WTC11 (cell line): ENCODE measurements at regions not wholly inside any gene's neighbourhood (a gene's known extent, or its start where the extent isn't known, plus 50 kb on each side); places are given as distances from the start of the nearest gene placed in this dataset.

Experiments used
- CBFB ChIP-seq: sonication (generic); formaldehyde crosslinking; IDR thresholded peaks from 2 replicates; pipeline ENCODE4 v1.8.1; 2022; ENCODE audit warnings: mild to moderate bottlenecking, low read depth, missing genetic modification reagents
- CREM ChIP-seq: sonication (generic); formaldehyde crosslinking; IDR thresholded peaks from 2 replicates; pipeline ENCODE4 v1.8.1; 2022; ENCODE audit warnings: mild to moderate bottlenecking, missing genetic modification reagents, moderate library complexity
- RELA ChIP-seq: sonication (generic); formaldehyde crosslinking; IDR thresholded peaks from 2 replicates; pipeline ENCODE4 v1.8.1; 2022; ENCODE audit warnings: missing genetic modification reagents, mild to moderate bottlenecking, borderline replicate concordance
- TF ChIP-seq, protein P1 (sequence below): fragments of 200-600 bp; IDR thresholded peaks from 2 replicates; pipeline ENCODE4 v1.8.0; 2022; ENCODE audit warnings: antibody characterized with exemption
- TF ChIP-seq, protein P2 (sequence below): sonication (generic); formaldehyde crosslinking; conservative IDR thresholded peaks from 2 replicates; pipeline ENCODE4 v1.8.1; 2022; ENCODE audit warnings: mild to moderate bottlenecking, missing genetic modification reagents
- TF ChIP-seq, protein P3 (sequence below): sonication (generic); formaldehyde crosslinking; IDR thresholded peaks from 2 replicates; pipeline ENCODE4 v1.8.0; 2023; ENCODE audit warnings: missing genetic modification reagents
- TF ChIP-seq, protein P4 (sequence below): sonication (generic); formaldehyde crosslinking; IDR thresholded peaks from 2 replicates; pipeline ENCODE4 v1.8.0; 2022; ENCODE audit warnings: missing genetic modification reagents
- TF ChIP-seq, protein P5 (sequence below): sonication (generic); formaldehyde crosslinking; IDR thresholded peaks from 2 replicates; pipeline ENCODE4 v1.8.0; 2023; ENCODE audit warnings: missing genetic modification reagents, mild to moderate bottlenecking, borderline replicate concordance
- TF ChIP-seq, protein P6 (sequence below): sonication (generic); formaldehyde crosslinking; IDR thresholded peaks from 2 replicates; pipeline ENCODE4 v1.8.0; 2022; ENCODE audit warnings: mild to moderate bottlenecking, missing genetic modification reagents
- TF ChIP-seq, protein P7 (sequence below): sonication (generic); formaldehyde crosslinking; IDR thresholded peaks from 2 replicates; pipeline ENCODE4 v1.8.0; 2022; ENCODE audit warnings: mild to moderate bottlenecking, missing genetic modification reagents
- TF ChIP-seq, protein P8 (sequence below): sonication (generic); formaldehyde crosslinking; IDR thresholded peaks from 2 replicates; pipeline ENCODE4 v1.8.1; 2023; ENCODE audit warnings: mild to moderate bottlenecking, missing genetic modification reagents, moderate library complexity

DNA sequence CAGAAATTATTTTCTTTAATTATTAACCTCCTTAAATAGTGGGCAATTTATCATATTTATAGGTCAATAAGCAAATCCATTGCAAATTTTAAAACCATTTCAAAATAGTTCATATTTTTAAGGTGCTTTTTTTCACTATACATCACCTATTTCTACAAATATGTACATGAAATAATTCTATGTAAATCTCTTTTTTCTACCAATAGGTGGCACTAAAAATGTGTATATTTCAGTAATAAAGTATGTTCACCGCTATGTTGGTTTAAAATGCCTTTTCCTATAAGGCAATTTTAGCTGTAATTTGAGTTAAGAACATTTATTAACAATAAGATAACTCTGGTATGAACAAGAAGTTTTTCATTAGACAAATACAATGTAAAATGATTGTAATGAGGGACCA lies 672.2 kb downstream of the KCTD8 start:
- TF ChIP-seq, protein P1, sequence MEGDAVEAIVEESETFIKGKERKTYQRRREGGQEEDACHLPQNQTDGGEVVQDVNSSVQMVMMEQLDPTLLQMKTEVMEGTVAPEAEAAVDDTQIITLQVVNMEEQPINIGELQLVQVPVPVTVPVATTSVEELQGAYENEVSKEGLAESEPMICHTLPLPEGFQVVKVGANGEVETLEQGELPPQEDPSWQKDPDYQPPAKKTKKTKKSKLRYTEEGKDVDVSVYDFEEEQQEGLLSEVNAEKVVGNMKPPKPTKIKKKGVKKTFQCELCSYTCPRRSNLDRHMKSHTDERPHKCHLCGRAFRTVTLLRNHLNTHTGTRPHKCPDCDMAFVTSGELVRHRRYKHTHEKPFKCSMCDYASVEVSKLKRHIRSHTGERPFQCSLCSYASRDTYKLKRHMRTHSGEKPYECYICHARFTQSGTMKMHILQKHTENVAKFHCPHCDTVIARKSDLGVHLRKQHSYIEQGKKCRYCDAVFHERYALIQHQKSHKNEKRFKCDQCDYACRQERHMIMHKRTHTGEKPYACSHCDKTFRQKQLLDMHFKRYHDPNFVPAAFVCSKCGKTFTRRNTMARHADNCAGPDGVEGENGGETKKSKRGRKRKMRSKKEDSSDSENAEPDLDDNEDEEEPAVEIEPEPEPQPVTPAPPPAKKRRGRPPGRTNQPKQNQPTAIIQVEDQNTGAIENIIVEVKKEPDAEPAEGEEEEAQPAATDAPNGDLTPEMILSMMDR, result no peak
- TF ChIP-seq, protein P2, sequence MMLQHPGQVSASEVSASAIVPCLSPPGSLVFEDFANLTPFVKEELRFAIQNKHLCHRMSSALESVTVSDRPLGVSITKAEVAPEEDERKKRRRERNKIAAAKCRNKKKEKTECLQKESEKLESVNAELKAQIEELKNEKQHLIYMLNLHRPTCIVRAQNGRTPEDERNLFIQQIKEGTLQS (CRISPR knock-in tag), result no peak
- TF ChIP-seq CBFB (CRISPR knock-in tag) (no peak), CREM (CRISPR knock-in tag) (no peak), RELA (CRISPR knock-in tag) (no peak)
- TF ChIP-seq, protein P3, sequence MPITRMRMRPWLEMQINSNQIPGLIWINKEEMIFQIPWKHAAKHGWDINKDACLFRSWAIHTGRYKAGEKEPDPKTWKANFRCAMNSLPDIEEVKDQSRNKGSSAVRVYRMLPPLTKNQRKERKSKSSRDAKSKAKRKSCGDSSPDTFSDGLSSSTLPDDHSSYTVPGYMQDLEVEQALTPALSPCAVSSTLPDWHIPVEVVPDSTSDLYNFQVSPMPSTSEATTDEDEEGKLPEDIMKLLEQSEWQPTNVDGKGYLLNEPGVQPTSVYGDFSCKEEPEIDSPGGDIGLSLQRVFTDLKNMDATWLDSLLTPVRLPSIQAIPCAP (CRISPR knock-in tag), result no peak
- TF ChIP-seq, protein P4, sequence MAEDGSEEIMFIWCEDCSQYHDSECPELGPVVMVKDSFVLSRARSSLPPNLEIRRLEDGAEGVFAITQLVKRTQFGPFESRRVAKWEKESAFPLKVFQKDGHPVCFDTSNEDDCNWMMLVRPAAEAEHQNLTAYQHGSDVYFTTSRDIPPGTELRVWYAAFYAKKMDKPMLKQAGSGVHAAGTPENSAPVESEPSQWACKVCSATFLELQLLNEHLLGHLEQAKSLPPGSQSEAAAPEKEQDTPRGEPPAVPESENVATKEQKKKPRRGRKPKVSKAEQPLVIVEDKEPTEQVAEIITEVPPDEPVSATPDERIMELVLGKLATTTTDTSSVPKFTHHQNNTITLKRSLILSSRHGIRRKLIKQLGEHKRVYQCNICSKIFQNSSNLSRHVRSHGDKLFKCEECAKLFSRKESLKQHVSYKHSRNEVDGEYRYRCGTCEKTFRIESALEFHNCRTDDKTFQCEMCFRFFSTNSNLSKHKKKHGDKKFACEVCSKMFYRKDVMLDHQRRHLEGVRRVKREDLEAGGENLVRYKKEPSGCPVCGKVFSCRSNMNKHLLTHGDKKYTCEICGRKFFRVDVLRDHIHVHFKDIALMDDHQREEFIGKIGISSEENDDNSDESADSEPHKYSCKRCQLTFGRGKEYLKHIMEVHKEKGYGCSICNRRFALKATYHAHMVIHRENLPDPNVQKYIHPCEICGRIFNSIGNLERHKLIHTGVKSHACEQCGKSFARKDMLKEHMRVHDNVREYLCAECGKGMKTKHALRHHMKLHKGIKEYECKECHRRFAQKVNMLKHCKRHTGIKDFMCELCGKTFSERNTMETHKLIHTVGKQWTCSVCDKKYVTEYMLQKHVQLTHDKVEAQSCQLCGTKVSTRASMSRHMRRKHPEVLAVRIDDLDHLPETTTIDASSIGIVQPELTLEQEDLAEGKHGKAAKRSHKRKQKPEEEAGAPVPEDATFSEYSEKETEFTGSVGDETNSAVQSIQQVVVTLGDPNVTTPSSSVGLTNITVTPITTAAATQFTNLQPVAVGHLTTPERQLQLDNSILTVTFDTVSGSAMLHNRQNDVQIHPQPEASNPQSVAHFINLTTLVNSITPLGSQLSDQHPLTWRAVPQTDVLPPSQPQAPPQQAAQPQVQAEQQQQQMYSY, result no peak
- TF ChIP-seq, protein P5, sequence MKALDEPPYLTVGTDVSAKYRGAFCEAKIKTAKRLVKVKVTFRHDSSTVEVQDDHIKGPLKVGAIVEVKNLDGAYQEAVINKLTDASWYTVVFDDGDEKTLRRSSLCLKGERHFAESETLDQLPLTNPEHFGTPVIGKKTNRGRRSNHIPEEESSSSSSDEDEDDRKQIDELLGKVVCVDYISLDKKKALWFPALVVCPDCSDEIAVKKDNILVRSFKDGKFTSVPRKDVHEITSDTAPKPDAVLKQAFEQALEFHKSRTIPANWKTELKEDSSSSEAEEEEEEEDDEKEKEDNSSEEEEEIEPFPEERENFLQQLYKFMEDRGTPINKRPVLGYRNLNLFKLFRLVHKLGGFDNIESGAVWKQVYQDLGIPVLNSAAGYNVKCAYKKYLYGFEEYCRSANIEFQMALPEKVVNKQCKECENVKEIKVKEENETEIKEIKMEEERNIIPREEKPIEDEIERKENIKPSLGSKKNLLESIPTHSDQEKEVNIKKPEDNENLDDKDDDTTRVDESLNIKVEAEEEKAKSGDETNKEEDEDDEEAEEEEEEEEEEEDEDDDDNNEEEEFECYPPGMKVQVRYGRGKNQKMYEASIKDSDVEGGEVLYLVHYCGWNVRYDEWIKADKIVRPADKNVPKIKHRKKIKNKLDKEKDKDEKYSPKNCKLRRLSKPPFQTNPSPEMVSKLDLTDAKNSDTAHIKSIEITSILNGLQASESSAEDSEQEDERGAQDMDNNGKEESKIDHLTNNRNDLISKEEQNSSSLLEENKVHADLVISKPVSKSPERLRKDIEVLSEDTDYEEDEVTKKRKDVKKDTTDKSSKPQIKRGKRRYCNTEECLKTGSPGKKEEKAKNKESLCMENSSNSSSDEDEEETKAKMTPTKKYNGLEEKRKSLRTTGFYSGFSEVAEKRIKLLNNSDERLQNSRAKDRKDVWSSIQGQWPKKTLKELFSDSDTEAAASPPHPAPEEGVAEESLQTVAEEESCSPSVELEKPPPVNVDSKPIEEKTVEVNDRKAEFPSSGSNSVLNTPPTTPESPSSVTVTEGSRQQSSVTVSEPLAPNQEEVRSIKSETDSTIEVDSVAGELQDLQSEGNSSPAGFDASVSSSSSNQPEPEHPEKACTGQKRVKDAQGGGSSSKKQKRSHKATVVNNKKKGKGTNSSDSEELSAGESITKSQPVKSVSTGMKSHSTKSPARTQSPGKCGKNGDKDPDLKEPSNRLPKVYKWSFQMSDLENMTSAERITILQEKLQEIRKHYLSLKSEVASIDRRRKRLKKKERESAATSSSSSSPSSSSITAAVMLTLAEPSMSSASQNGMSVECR (CRISPR knock-in tag), result no peak
- TF ChIP-seq, protein P6, sequence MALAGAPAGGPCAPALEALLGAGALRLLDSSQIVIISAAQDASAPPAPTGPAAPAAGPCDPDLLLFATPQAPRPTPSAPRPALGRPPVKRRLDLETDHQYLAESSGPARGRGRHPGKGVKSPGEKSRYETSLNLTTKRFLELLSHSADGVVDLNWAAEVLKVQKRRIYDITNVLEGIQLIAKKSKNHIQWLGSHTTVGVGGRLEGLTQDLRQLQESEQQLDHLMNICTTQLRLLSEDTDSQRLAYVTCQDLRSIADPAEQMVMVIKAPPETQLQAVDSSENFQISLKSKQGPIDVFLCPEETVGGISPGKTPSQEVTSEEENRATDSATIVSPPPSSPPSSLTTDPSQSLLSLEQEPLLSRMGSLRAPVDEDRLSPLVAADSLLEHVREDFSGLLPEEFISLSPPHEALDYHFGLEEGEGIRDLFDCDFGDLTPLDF (CRISPR knock-in tag), result no peak
- TF ChIP-seq, protein P7, sequence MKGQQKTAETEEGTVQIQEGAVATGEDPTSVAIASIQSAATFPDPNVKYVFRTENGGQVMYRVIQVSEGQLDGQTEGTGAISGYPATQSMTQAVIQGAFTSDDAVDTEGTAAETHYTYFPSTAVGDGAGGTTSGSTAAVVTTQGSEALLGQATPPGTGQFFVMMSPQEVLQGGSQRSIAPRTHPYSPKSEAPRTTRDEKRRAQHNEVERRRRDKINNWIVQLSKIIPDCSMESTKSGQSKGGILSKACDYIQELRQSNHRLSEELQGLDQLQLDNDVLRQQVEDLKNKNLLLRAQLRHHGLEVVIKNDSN (CRISPR knock-in tag), result no peak
- TF ChIP-seq, protein P8, sequence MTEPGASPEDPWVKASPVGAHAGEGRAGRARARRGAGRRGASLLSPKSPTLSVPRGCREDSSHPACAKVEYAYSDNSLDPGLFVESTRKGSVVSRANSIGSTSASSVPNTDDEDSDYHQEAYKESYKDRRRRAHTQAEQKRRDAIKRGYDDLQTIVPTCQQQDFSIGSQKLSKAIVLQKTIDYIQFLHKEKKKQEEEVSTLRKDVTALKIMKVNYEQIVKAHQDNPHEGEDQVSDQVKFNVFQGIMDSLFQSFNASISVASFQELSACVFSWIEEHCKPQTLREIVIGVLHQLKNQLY (CRISPR knock-in tag), result no peak
